ENCODE measurements at regions not wholly inside any gene's neighbourhood (a gene's known extent, or its start where the extent isn't known, plus 50 kb on each side); places are given as distances from the start of the nearest gene placed in this dataset.

DNA sequence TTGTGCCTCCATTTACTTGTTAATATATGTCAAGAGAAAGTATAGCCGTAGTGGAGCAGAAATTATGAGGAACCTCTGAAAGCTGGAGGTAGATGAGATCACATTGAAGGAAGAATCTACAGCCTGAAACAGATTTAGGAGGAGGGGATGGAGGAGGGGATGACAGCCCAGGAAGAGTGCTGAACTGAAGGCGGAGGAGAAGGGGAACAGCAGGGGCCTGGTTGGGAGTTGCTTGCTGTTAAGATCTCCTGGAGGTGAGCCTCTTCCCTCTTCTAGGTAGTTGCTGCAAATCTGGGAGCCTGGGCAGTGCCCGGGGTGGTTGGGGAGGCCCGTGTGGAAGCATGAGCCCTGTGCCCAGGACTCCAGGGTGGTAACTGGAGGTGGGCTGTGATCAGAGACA is 111.8 kb upstream of the SEMA6A start:
- TF ChIP-seq, protein P1, sequence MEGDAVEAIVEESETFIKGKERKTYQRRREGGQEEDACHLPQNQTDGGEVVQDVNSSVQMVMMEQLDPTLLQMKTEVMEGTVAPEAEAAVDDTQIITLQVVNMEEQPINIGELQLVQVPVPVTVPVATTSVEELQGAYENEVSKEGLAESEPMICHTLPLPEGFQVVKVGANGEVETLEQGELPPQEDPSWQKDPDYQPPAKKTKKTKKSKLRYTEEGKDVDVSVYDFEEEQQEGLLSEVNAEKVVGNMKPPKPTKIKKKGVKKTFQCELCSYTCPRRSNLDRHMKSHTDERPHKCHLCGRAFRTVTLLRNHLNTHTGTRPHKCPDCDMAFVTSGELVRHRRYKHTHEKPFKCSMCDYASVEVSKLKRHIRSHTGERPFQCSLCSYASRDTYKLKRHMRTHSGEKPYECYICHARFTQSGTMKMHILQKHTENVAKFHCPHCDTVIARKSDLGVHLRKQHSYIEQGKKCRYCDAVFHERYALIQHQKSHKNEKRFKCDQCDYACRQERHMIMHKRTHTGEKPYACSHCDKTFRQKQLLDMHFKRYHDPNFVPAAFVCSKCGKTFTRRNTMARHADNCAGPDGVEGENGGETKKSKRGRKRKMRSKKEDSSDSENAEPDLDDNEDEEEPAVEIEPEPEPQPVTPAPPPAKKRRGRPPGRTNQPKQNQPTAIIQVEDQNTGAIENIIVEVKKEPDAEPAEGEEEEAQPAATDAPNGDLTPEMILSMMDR (optimal IDR thresholded peaks at IDR 0.05 in 1 of 3, IDR thresholded peaks at IDR 0.05 in 1 of 3, conservative IDR thresholded peaks at IDR 0.05 in 1 of 3; ENCODE audit: extremely low read depth in 1 of 3, insufficient read depth in 2 of 3, low read length in 3 of 3), result no peak
- TF ChIP-seq EZH2 (IDR thresholded peaks at IDR 0.05; ENCODE audit: low read length), result no peak
- no peaks in the 10 kb centered on the region for H3K36me3 ChIP-seq (ENCODE audit: control insufficient read depth in 2 of 2, extremely low read depth in 1 of 2, insufficient read depth in 2 of 2, low read length in 2 of 2)
- dilution Hi-C loops (cut with MboI; ENCODE audit: extremely low pct_ligation_motif_present, low sequenced_read_pairs), result no loop called here

DNA sequence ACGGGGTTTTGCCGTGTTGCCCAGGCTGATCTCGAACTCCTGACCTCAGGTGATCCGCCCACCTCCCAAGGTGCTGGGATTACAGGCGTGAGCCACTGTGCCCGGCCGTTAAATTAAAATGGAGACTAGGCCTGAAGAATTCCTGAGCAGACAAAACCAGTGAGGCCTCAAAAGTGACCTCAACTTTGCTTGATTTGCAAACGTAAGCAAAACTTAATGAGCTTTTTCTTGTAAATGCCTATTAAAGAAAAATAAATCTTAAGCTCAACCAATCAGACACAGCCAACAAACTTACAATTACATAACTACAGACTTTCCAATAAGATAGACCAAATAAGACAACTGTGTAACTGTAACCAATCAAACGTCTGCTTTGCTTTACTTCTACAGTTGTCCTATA is 111.3 kb upstream of the SEMA6A start:
- TF ChIP-seq EZH2 (IDR thresholded peaks at IDR 0.05; ENCODE audit: low read length), result no peak
- TF ChIP-seq, protein P1 (optimal IDR thresholded peaks at IDR 0.05 in 1 of 3, IDR thresholded peaks at IDR 0.05 in 1 of 3, conservative IDR thresholded peaks at IDR 0.05 in 1 of 3; ENCODE audit: extremely low read depth in 1 of 3, insufficient read depth in 2 of 3, low read length in 3 of 3), result no peak
- dilution Hi-C loops (cut with MboI; ENCODE audit: extremely low pct_ligation_motif_present, low sequenced_read_pairs), result no loop called here
- Histone ChIP-seq H3K79me2 (ENCODE audit: control insufficient read depth, insufficient read depth, low read length) (no peaks in the 10 kb centered on the region), H3K4me1 (ENCODE audit: control insufficient read depth, extremely low read depth, insufficient read depth, low read length) (no peaks in the 10 kb centered on the region), H4K20me1 (ENCODE audit: control insufficient read depth, extremely low read depth, insufficient read depth, low read length) (no peaks in the 10 kb centered on the region), H3K36me3 (ENCODE audit: control insufficient read depth in 2 of 2, extremely low read depth in 1 of 2, insufficient read depth in 2 of 2, low read length in 2 of 2) (no peaks in the 10 kb centered on the region), H3K4me3 (ENCODE audit: control insufficient read depth in 2 of 3, extremely low read depth in 1 of 3, insufficient read depth in 2 of 3, low read depth in 1 of 3, low read length in 3 of 3) (no peak overlapping the region), H3K9me1 (ENCODE audit: control insufficient read depth, extremely low read depth, insufficient read depth, low read length) (no peaks in the 10 kb centered on the region), H3K4me2 (ENCODE audit: control insufficient read depth, extremely low read depth, insufficient read depth, low read depth, low read length) (no peak overlapping the region), H3K27ac (ENCODE audit: control insufficient read depth, insufficient read depth, low read length) (no peak overlapping the region), H2AFZ (ENCODE audit: control insufficient read depth, low read length) (no peak overlapping the region), H3K9ac (ENCODE audit: control insufficient read depth, extremely low read depth, insufficient read depth, low read length) (no peak overlapping the region), H3K27me3 (ENCODE audit: control insufficient read depth, extremely low read depth, insufficient read depth, low read length) (no peaks in the 10 kb centered on the region), H3K9me3 (ENCODE audit: control insufficient read depth, low read depth, low read length) (no peaks in the 10 kb centered on the region)
- no peak for DNase-seq (ENCODE audit: low read depth, low spot score)
- no peak for FAIRE-seq

More for the DNA sequence above, 111.8 kb upstream of the SEMA6A start:
- no peak overlapping the region for H3K27ac ChIP-seq (ENCODE audit: control insufficient read depth, insufficient read depth, low read length)
- no peak overlapping the region for H3K4me3 ChIP-seq (ENCODE audit: control insufficient read depth in 2 of 3, extremely low read depth in 1 of 3, insufficient read depth in 2 of 3, low read depth in 1 of 3, low read length in 3 of 3)
- no peaks in the 10 kb centered on the region for H3K4me1 ChIP-seq (ENCODE audit: control insufficient read depth, extremely low read depth, insufficient read depth, low read length)
- no peaks in the 10 kb centered on the region for H3K79me2 ChIP-seq (ENCODE audit: control insufficient read depth, insufficient read depth, low read length)
- H3K9me1 ChIP-seq (ENCODE audit: control insufficient read depth, extremely low read depth, insufficient read depth, low read length), result no peaks in the 10 kb centered on the region
- H2AFZ ChIP-seq (ENCODE audit: control insufficient read depth, low read length), result no peak overlapping the region
- DNase-seq (ENCODE audit: low read depth, low spot score) (no peak), FAIRE-seq (no peak)
- no peak overlapping the region for H3K4me2 ChIP-seq (ENCODE audit: control insufficient read depth, extremely low read depth, insufficient read depth, low read depth, low read length)
- H3K9me3 ChIP-seq (ENCODE audit: control insufficient read depth, low read depth, low read length), result no peaks in the 10 kb centered on the region
- H4K20me1 ChIP-seq (ENCODE audit: control insufficient read depth, extremely low read depth, insufficient read depth, low read length), result no peaks in the 10 kb centered on the region
- no peak overlapping the region for H3K9ac ChIP-seq (ENCODE audit: control insufficient read depth, extremely low read depth, insufficient read depth, low read length)
- no peaks in the 10 kb centered on the region for H3K27me3 ChIP-seq (ENCODE audit: control insufficient read depth, extremely low read depth, insufficient read depth, low read length)

Measured in keratinocyte (primary cell).